ENCODE measurements at regions not wholly inside any gene's neighbourhood (a gene's known extent, or its start where the extent isn't known, plus 50 kb on each side); places are given as distances from the start of the nearest gene placed in this dataset.

- POLR2A ChIA-PET, result no interaction called here
Measured at GRCh38 chr3:187804120-187804744, 59.0 kb upstream of the BCL6 start.

GRCh38 chr3:187804745-187805121 is 59.5 kb upstream of the BCL6 start:
- H3K4me1 ChIP-seq (ENCODE audit: insufficient read depth, low read length, poor library complexity, severe bottlenecking), result peaks cover 36% of the 10 kb centered on the region
- DNase-seq (ENCODE audit: low spot score), result no peak
- H3K9me3 ChIP-seq (ENCODE audit: low read length), result no peaks in the 10 kb centered on the region
- no peak overlapping the region for H3K4me3 ChIP-seq (ENCODE audit: low read depth, low read length, poor library complexity, severe bottlenecking)
- intact Hi-C loops (cut with micrococcal nuclease; ENCODE audit: unreplicated experiment), result no loop called here
- POLR2A ChIA-PET, result no interaction called here
- H3K27ac ChIP-seq (ENCODE audit: low read depth, low read length, poor library complexity, severe bottlenecking), result no peak overlapping the region
- H3K36me3 ChIP-seq (ENCODE audit: insufficient read depth, low read length), result no peaks in the 10 kb centered on the region
- no peaks in the 10 kb centered on the region for H3K79me2 ChIP-seq (ENCODE audit: insufficient read depth, low read depth, low read length)
- TF ChIP-seq, protein P1, sequence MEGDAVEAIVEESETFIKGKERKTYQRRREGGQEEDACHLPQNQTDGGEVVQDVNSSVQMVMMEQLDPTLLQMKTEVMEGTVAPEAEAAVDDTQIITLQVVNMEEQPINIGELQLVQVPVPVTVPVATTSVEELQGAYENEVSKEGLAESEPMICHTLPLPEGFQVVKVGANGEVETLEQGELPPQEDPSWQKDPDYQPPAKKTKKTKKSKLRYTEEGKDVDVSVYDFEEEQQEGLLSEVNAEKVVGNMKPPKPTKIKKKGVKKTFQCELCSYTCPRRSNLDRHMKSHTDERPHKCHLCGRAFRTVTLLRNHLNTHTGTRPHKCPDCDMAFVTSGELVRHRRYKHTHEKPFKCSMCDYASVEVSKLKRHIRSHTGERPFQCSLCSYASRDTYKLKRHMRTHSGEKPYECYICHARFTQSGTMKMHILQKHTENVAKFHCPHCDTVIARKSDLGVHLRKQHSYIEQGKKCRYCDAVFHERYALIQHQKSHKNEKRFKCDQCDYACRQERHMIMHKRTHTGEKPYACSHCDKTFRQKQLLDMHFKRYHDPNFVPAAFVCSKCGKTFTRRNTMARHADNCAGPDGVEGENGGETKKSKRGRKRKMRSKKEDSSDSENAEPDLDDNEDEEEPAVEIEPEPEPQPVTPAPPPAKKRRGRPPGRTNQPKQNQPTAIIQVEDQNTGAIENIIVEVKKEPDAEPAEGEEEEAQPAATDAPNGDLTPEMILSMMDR (conservative IDR thresholded peaks at IDR 0.05; ENCODE audit: low read length), result no peak
- no peak for TF ChIP-seq EZH2phosphoT487 (IDR thresholded peaks at IDR 0.05; ENCODE audit: borderline replicate concordance, low read depth, low read length)
- H2AFZ ChIP-seq (ENCODE audit: low read length), result no peak overlapping the region
- CTCF ChIA-PET (ENCODE audit: unreplicated experiment), result no interaction called here
- no peaks in the 10 kb centered on the region for H4K20me1 ChIP-seq (ENCODE audit: insufficient read depth, low read length)
- H3K9me2 ChIP-seq (ENCODE audit: insufficient read depth, low read length), result no peaks in the 10 kb centered on the region
- no TSS peak for BruUV-seq (replicated peaks)
- H3K4me2 ChIP-seq (ENCODE audit: low read length), result no peak overlapping the region; the same call in 1 of the 2 replicates

More at GRCh38 chr3:187804120-187804744, 59.0 kb upstream of the BCL6 start:
- no TSS peak for BruUV-seq (replicated peaks)
- no peak for DNase-seq (ENCODE audit: low spot score)
- H3K27ac ChIP-seq (ENCODE audit: low read depth, low read length, poor library complexity, severe bottlenecking), result no peak overlapping the region
- no peaks in the 10 kb centered on the region for H3K79me2 ChIP-seq (ENCODE audit: insufficient read depth, low read depth, low read length)
- no peaks in the 10 kb centered on the region for H3K9me2 ChIP-seq (ENCODE audit: insufficient read depth, low read length)
- no peak overlapping the region; the same call in 1 of the 2 replicates for H3K4me2 ChIP-seq (ENCODE audit: low read length)
- no peak overlapping the region for H3K4me3 ChIP-seq (ENCODE audit: low read depth, low read length, poor library complexity, severe bottlenecking)
- no peaks in the 10 kb centered on the region for H3K9me3 ChIP-seq (ENCODE audit: low read length)
- no peaks in the 10 kb centered on the region for H3K36me3 ChIP-seq (ENCODE audit: insufficient read depth, low read length)
- CTCF ChIA-PET (ENCODE audit: unreplicated experiment), result no interaction called here
- no peak overlapping the region for H2AFZ ChIP-seq (ENCODE audit: low read length)
- H4K20me1 ChIP-seq (ENCODE audit: insufficient read depth, low read length), result no peaks in the 10 kb centered on the region
- H3K4me1 ChIP-seq (ENCODE audit: insufficient read depth, low read length, poor library complexity, severe bottlenecking), result peaks cover 36% of the 10 kb centered on the region
- intact Hi-C loops (cut with micrococcal nuclease; ENCODE audit: unreplicated experiment), result no loop called here
- no peak for TF ChIP-seq EZH2phosphoT487 (IDR thresholded peaks at IDR 0.05; ENCODE audit: borderline replicate concordance, low read depth, low read length)
- TF ChIP-seq, protein P1 (conservative IDR thresholded peaks at IDR 0.05; ENCODE audit: low read length), result no peak

DNA sequence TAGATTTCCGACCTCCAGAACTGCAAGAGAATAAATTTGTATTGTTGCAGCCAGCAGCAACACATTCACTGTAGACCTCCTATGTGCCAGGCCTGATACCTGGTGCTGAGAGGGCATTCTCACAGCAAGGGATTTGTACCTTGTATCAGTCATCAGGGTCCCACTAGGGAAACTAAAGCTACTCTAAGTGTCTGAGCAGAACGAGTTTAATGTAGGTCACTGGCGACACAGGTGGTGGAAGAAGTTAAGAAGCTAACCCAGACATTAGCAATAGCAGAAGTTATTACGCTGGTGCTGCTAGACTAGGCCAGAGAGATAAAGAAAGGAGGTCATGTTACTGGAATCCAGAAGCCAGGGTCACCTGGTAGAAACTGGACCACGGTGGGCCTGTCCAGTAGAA is 60.5 kb upstream of the BCL6 start:
- CTCF ChIA-PET (ENCODE audit: unreplicated experiment), result no interaction called here

More for the DNA sequence above, 60.5 kb upstream of the BCL6 start:
- H3K36me3 ChIP-seq (ENCODE audit: insufficient read depth, low read length), result no peaks in the 10 kb centered on the region
- H3K27ac ChIP-seq (ENCODE audit: low read depth, low read length, poor library complexity, severe bottlenecking), result no peak overlapping the region
- POLR2A ChIA-PET, result interaction anchor here (0.5 to 1.2 kb wide), 4 partner anchors 17 to 228 kb away, joined by 3 to 4 read pairs (median 3); no protein-coding TSS in a partner anchor
- H3K4me3 ChIP-seq (ENCODE audit: low read depth, low read length, poor library complexity, severe bottlenecking), result no peak overlapping the region
- no peak overlapping the region for H2AFZ ChIP-seq (ENCODE audit: low read length)
- H3K4me1 ChIP-seq (ENCODE audit: insufficient read depth, low read length, poor library complexity, severe bottlenecking), result peaks cover 38% of the 10 kb centered on the region
- no peaks in the 10 kb centered on the region for H3K9me3 ChIP-seq (ENCODE audit: low read length)
- TF ChIP-seq, protein P1 (conservative IDR thresholded peaks at IDR 0.05; ENCODE audit: low read length), result no peak
- no peak for TF ChIP-seq EZH2phosphoT487 (IDR thresholded peaks at IDR 0.05; ENCODE audit: borderline replicate concordance, low read depth, low read length)
- no peaks in the 10 kb centered on the region for H3K9me2 ChIP-seq (ENCODE audit: insufficient read depth, low read length)
- BruUV-seq (replicated peaks), result no TSS peak
- intact Hi-C loops (cut with micrococcal nuclease; ENCODE audit: unreplicated experiment), result no loop called here
- no peaks in the 10 kb centered on the region for H4K20me1 ChIP-seq (ENCODE audit: insufficient read depth, low read length)
- H3K4me2 ChIP-seq (ENCODE audit: low read length), result no peak overlapping the region
- no peak for DNase-seq (ENCODE audit: low spot score)
- H3K79me2 ChIP-seq (ENCODE audit: insufficient read depth, low read depth, low read length), result no peaks in the 10 kb centered on the region
